Upper lobe of right lung (tissue), 1 donor: ENCODE measurements at regions not wholly inside any gene's neighbourhood (a gene's known extent, or its start where the extent isn't known, plus 50 kb on each side); places are given as distances from the start of the nearest gene placed in this dataset.

Source experiments
- ATAC-seq: fragments of 200-7000 bp; cut with Tn5 transposase; one replicate; pipeline ENCODE4 v1.9.1; 2020; ENCODE audit warnings: mild to moderate bottlenecking, moderate library complexity
- DNase-seq: peaks from one replicate; pipeline ENCODE4 v3.0.0-alpha.2; 2020
- H3K27ac ChIP-seq: fragments of 200-600 bp; one replicate; pipeline ENCODE4 v1.8.0; 2022
- H3K27me3 ChIP-seq: fragments of 200-600 bp; one replicate; pipeline ENCODE4 v1.8.0; 2022; ENCODE audit warnings: mild to moderate bottlenecking
- H3K36me3 ChIP-seq: fragments of 200-600 bp; one replicate; pipeline ENCODE4 v1.8.0; 2022
- H3K4me1 ChIP-seq: fragments of 200-600 bp; one replicate; pipeline ENCODE4 v1.8.0; 2022
- H3K4me3 ChIP-seq: fragments of 200-600 bp; one replicate; pipeline ENCODE4 v1.8.0; 2022; ENCODE audit warnings: mild to moderate bottlenecking
- H3K9me3 ChIP-seq: fragments of 200-600 bp; one replicate; pipeline ENCODE4 v1.8.0; 2022
- intact Hi-C: fragments of 100-400 bp; cut with DNase I; formaldehyde crosslinking; loops from one replicate; pipeline ENCODE4 v1.11.0; 2022
- TF ChIP-seq, protein P1 (sequence below): fragments of 200-600 bp; IDR thresholded peaks from one replicate; pipeline ENCODE4 v1.8.0; 2022; ENCODE audit warnings: antibody characterized with exemption
- donor health status: DM: no; HTN: yes; CAD: no; lungs with severe emphysema.

GRCh38 chr12:113565368-113565767, 93.7 kb upstream of the LHX5 start:
- TF ChIP-seq, protein P1, sequence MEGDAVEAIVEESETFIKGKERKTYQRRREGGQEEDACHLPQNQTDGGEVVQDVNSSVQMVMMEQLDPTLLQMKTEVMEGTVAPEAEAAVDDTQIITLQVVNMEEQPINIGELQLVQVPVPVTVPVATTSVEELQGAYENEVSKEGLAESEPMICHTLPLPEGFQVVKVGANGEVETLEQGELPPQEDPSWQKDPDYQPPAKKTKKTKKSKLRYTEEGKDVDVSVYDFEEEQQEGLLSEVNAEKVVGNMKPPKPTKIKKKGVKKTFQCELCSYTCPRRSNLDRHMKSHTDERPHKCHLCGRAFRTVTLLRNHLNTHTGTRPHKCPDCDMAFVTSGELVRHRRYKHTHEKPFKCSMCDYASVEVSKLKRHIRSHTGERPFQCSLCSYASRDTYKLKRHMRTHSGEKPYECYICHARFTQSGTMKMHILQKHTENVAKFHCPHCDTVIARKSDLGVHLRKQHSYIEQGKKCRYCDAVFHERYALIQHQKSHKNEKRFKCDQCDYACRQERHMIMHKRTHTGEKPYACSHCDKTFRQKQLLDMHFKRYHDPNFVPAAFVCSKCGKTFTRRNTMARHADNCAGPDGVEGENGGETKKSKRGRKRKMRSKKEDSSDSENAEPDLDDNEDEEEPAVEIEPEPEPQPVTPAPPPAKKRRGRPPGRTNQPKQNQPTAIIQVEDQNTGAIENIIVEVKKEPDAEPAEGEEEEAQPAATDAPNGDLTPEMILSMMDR: no peak
- Histone ChIP-seq H3K4me1 (no peaks in the 10 kb centered on the region), H3K27me3 (peaks cover 22% of the 10 kb centered on the region), H3K9me3 (no peaks in the 10 kb centered on the region), H3K27ac (no peak overlapping the region), H3K4me3 (no peak overlapping the region), H3K36me3 (no peaks in the 10 kb centered on the region)
- ATAC-seq (no peak), DNase-seq (no peak)
- intact Hi-C loops: no loop called here

DNA sequence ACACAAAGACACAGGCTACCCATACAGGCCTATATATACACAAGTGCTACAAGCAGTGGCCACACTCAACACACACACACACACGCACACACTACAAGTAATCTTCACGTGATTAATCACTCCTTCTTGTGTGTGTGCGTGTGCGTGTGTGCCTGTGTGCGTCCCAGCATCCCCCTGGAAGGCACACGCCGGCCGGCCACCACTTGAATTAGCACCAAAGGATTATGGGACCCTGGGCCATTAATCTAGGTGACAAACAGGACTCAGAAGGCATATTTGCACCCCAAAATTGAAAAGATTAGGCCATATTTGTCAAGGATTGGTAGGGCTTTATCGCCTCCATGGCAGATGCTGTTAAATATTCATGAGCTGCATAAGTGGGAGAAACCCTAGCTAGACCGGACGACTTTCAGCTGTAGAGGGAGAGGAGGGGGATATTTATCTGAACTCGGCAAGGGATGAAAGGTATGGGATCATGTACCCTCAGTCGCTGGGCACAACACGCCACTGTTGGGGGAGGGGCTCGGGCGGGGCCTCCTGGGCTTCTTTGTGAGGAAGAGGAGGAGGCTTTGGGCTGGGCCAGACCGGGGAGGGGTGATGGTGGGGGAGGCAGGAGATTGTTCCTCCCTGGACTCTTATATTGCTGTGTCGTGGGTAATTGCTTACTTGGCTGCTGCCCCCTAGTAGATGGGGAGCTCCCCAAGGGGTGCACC, 89.6 kb upstream of the LHX5 start:
- Histone ChIP-seq H3K27ac (no peak overlapping the region), H3K27me3 (peaks cover 23% of the 10 kb centered on the region), H3K4me1 (no peaks in the 10 kb centered on the region), H3K4me3 (no peak overlapping the region), H3K9me3 (no peaks in the 10 kb centered on the region), H3K36me3 (no peaks in the 10 kb centered on the region)
- ATAC-seq: no peak
- intact Hi-C loops: no loop called here
- TF ChIP-seq, protein P1: no peak
- no peak for DNase-seq

- Histone ChIP-seq H3K4me1 (no peaks in the 10 kb centered on the region), H3K27ac (no peak overlapping the region), H3K9me3 (no peaks in the 10 kb centered on the region), H3K27me3 (peaks cover 29% of the 10 kb centered on the region), H3K4me3 (no peak overlapping the region), H3K36me3 (no peaks in the 10 kb centered on the region)
- no peak for ATAC-seq
- TF ChIP-seq, protein P1: no peak
- intact Hi-C loops: no loop called here
- no peak for DNase-seq
Measured at GRCh38 chr12:113559466-113559865, 87.8 kb upstream of the LHX5 start.

DNA sequence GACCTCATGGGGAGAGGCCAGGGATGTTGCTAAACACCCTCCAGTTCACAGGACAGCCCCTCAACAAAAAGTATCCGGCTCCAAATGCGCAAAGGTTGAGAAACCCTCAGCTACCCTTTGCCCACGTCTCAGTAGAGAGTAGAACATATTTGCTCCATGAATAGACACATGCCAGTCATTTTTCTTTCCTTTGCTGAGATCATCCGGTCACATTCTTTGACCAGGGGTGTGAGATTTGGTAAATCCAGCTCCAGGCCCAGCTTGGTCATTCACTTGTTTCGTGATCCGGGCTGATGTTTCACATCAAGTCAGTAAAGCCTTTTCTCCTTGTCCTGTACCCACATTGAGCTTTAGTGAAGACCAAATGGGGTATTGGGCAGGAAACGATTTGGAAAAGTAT, 83.6 kb upstream of the LHX5 start:
- intact Hi-C loops: no loop called here
- ATAC-seq (no peak), DNase-seq (no peak)
- peaks cover 10% of the 10 kb centered on the region for H3K27me3 ChIP-seq
- no peaks in the 10 kb centered on the region for H3K9me3 ChIP-seq
- no peak overlapping the region for H3K4me3 ChIP-seq
- no peak overlapping the region for H3K27ac ChIP-seq
- H3K36me3 ChIP-seq: no peaks in the 10 kb centered on the region
- TF ChIP-seq, protein P1: no peak
- no peaks in the 10 kb centered on the region for H3K4me1 ChIP-seq

- Histone ChIP-seq H3K4me1 (no peaks in the 10 kb centered on the region), H3K27me3 (peaks cover 12% of the 10 kb centered on the region), H3K36me3 (no peaks in the 10 kb centered on the region), H3K4me3 (no peak overlapping the region), H3K9me3 (no peaks in the 10 kb centered on the region), H3K27ac (no peak overlapping the region)
- no peak for DNase-seq
- intact Hi-C loops: no loop called here
- TF ChIP-seq, protein P1: no peak
- no peak for ATAC-seq
Measured at GRCh38 chr12:113552760-113553159, 81.1 kb upstream of the LHX5 start.

- TF ChIP-seq, protein P1: no peak
- H3K27ac ChIP-seq: no peak overlapping the region
- ATAC-seq (no peak), DNase-seq (no peak)
- no peaks in the 10 kb centered on the region for H3K36me3 ChIP-seq
- H3K9me3 ChIP-seq: no peaks in the 10 kb centered on the region
- peaks cover 24% of the 10 kb centered on the region for H3K27me3 ChIP-seq
- no peaks in the 10 kb centered on the region for H3K4me1 ChIP-seq
- intact Hi-C loops: no loop called here
- no peak overlapping the region for H3K4me3 ChIP-seq
Measured at GRCh38 chr12:113551563-113551962, 79.9 kb upstream of the LHX5 start.
